SU-DHL-6 (cell line): ENCODE measurements at regions not wholly inside any gene's neighbourhood (a gene's known extent, or its start where the extent isn't known, plus 50 kb on each side); places are given as distances from the start of the nearest gene placed in this dataset.

Experiments used
- H2AFZ ChIP-seq: fragments of 200-600 bp; sonication (generic); 2 replicates; pipeline ENCODE4 v1.6.1; 2014; ENCODE audit warnings: low read depth, mild to moderate bottlenecking, moderate library complexity, mixed read lengths, antibody characterized with exemption, low read length; ENCODE audit not compliant: severe bottlenecking
- H3F3A ChIP-seq: fragments of 200-600 bp; shearing (Covaris generic); 2 replicates; pipeline ENCODE4 v1.6.0; 2016; ENCODE audit warnings: antibody characterized with exemption, mild to moderate bottlenecking; ENCODE audit not compliant: insufficient read depth
- H3K27ac ChIP-seq: fragments of 200-600 bp; sonication (generic); 2 replicates; pipeline ENCODE4 v1.5.1; 2016; ENCODE audit warnings: low read depth, mild to moderate bottlenecking, low read length, moderate library complexity, mixed read lengths
- H3K27me3 ChIP-seq: fragments of 200-600 bp; sonication (generic), shearing (Covaris generic); 2 replicates; pipeline ENCODE4 v1.6.0; 2014; ENCODE audit warnings: mild to moderate bottlenecking, low read length
- H3K36me3 ChIP-seq: fragments of 200-600 bp; sonication (generic); 2 replicates; pipeline ENCODE4 v1.6.1; 2014; ENCODE audit warnings: mild to moderate bottlenecking, low read length, mixed read lengths
- H3K4me2 ChIP-seq: fragments of 300-600, 200-600 bp; shearing (Covaris generic), sonication (generic); 2 replicates; pipeline ENCODE4 v1.6.0; 2014; ENCODE audit warnings: low read length, low read depth, mild to moderate bottlenecking; ENCODE audit not compliant: poor library complexity, severe bottlenecking
- H3K4me3 ChIP-seq: fragments of 200-600 bp; sonication (generic); 2 replicates; pipeline ENCODE4 v1.5.1; 2014; ENCODE audit warnings: antibody characterized with exemption, low read length, mild to moderate bottlenecking, mixed read lengths; ENCODE audit not compliant: insufficient read depth, poor library complexity, severe bottlenecking
- H3K79me2 ChIP-seq: fragments of 200-600 bp; sonication (generic); 2 replicates; pipeline ENCODE4 v1.6.1; 2014; ENCODE audit warnings: mild to moderate bottlenecking, low read length, moderate library complexity; ENCODE audit not compliant: insufficient read depth
- H3K9ac ChIP-seq: fragments of 200-600 bp; sonication (generic); 2 replicates; pipeline ENCODE4 v1.7.0; 2014; ENCODE audit warnings: mild to moderate bottlenecking, low read length
- H3K9me2 ChIP-seq: fragments of 200-600 bp; sonication (generic); replicated peaks from 2 replicates; pipeline ENCODE4 v1.6.1; 2014; ENCODE audit warnings: low read length; ENCODE audit not compliant: insufficient read depth
- H3K9me3 ChIP-seq: fragments of 200-600 bp; sonication (generic); 2 replicates; pipeline ENCODE4 v1.6.1; 2014; ENCODE audit warnings: low read length, mixed read lengths; ENCODE audit not compliant: insufficient read depth
- H4K20me1 ChIP-seq: fragments of 200-600 bp; sonication (generic); 2 replicates; pipeline ENCODE4 v1.6.1; 2014; ENCODE audit warnings: low read depth, mild to moderate bottlenecking, antibody characterized with exemption, low read length, moderate library complexity, mixed read lengths
- CTCF ChIP-seq: fragments of 200-600 bp; sonication (generic); IDR thresholded peaks from one replicate; pipeline ENCODE4 v1.5.1; 2017; ENCODE audit warnings: antibody characterized with exemption, mild to moderate bottlenecking, low read length, moderate library complexity; ENCODE audit not compliant: insufficient read depth, poor library complexity, severe bottlenecking
- EZH2phosphoT487 ChIP-seq: fragments of 200-600 bp; sonication (generic), shearing (Covaris generic); conservative IDR thresholded peaks from 2 replicates; pipeline ENCODE4 v1.6.1; 2018; ENCODE audit warnings: mild to moderate bottlenecking, antibody characterized with exemption, low read length, moderate library complexity, mixed read lengths

GRCh38 chr5:148012801-148013200, 51.0 kb upstream of the SPINK5 start:
- H3K79me2 ChIP-seq = no peaks in the 10 kb centered on the region
- no peak overlapping the region for H2AFZ ChIP-seq
- H3K4me3 ChIP-seq = no peak overlapping the region
- no peak for TF ChIP-seq EZH2phosphoT487
- no peak for TF ChIP-seq CTCF
- H3K4me2 ChIP-seq = no peak overlapping the region
- H3K9ac ChIP-seq = no peak overlapping the region
- H3F3A ChIP-seq = no peaks in the 10 kb centered on the region
- no peaks in the 10 kb centered on the region for H3K27me3 ChIP-seq
- H4K20me1 ChIP-seq = no peaks in the 10 kb centered on the region
- no peak overlapping the region for H3K27ac ChIP-seq
- no peaks in the 10 kb centered on the region for H3K9me2 ChIP-seq
- H3K9me3 ChIP-seq = no peaks in the 10 kb centered on the region
- H3K36me3 ChIP-seq = no peaks in the 10 kb centered on the region

DNA sequence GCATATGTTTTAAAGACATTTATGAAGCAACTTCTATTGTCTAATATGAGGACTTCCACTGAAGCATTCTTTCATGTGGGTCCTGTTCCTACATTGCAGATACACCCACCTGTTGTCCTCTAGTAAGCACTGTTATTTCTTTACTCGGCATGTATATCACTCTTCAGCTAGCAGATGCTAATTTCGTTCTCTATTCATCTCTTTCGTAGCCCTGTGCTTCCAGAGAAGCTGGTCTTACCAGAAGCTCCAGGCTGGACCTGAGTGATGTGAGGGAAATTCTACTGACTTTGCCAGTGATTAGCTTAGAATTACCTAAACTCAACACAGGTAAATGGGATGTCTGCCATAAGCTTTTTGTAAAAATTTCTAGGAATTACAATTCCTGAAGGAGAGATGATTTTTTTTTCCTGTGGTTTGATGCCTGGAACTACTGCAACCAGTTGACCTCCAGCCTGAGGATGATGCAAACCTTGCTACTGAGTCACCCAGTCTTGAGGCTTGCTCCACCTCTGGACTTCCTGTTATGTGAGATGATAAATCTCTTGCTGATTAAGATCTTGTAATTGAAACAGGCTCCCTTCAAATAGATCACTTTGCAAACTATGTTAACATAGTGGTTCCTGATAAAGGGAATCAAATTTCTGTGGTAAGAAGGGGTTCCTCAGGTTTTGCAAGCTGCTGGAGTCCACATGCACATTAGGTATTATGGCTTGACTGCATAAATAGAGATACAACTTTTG, 52.2 kb upstream of the SPINK5 start:
- TF ChIP-seq CTCF (no peak), EZH2phosphoT487 (no peak)
- Histone ChIP-seq H3K9ac (no peak overlapping the region), H3K9me2 (no peaks in the 10 kb centered on the region), H3K36me3 (no peaks in the 10 kb centered on the region), H3K9me3 (no peaks in the 10 kb centered on the region), H3F3A (no peaks in the 10 kb centered on the region), H3K27me3 (no peaks in the 10 kb centered on the region), H3K4me3 (no peak overlapping the region), H3K79me2 (no peaks in the 10 kb centered on the region), H4K20me1 (no peaks in the 10 kb centered on the region), H3K4me2 (no peak overlapping the region), H2AFZ (no peak overlapping the region), H3K27ac (no peak overlapping the region)

GRCh38 chr5:148005788-148006520, 57.8 kb upstream of the SPINK5 start:
- Histone ChIP-seq H3K27ac (no peak overlapping the region), H3K27me3 (no peaks in the 10 kb centered on the region), H3K79me2 (no peaks in the 10 kb centered on the region), H3K4me3 (no peak overlapping the region), H3K9me3 (0 out of 2 replicates have a peak, but pooled peaks cover 5% of the 10 kb centered on the region), H3K36me3 (no peaks in the 10 kb centered on the region), H2AFZ (no peak overlapping the region), H4K20me1 (no peaks in the 10 kb centered on the region), H3K9me2 (no peaks in the 10 kb centered on the region), H3F3A (no peaks in the 10 kb centered on the region), H3K4me2 (no peak overlapping the region), H3K9ac (no peak overlapping the region)
- TF ChIP-seq EZH2phosphoT487 = no peak
- peak; percentile 17 for TF ChIP-seq CTCF
